GM12878 (cell line): ENCODE measurements at regions not wholly inside any gene's neighbourhood (a gene's known extent, or its start where the extent isn't known, plus 50 kb on each side); places are given as distances from the start of the nearest gene placed in this dataset.

ENCODE experiments used
- HDAC2 ChIP-seq: fragments of 200-600 bp; sonication (generic); IDR thresholded peaks from 2 replicates; pipeline ENCODE4 v1.6.1; 2017
- KAT2A ChIP-seq: conservative IDR thresholded peaks from 2 replicates; pipeline ENCODE4 v1.6.1; 2011; ENCODE audit warnings: low read depth, low read length; ENCODE audit not compliant: control insufficient read depth
- MYC ChIP-seq: IDR thresholded peaks from 2 replicates; pipeline ENCODE4 v1.6.1; 2011; ENCODE audit warnings: mild to moderate bottlenecking, low read length, moderate library complexity, inconsistent platforms; ENCODE audit not compliant: insufficient read depth, insufficient replicate concordance, insufficient read length, severe bottlenecking
- RFX5 ChIP-seq: IDR thresholded peaks from 2 replicates; pipeline ENCODE4 v1.6.1; 2011; ENCODE audit warnings: low read depth, low read length, improper control_type of control experiment
- TARDBP ChIP-seq: IDR thresholded peaks from 2 replicates; pipeline ENCODE4 v1.6.1; 2016; ENCODE audit warnings: borderline replicate concordance
- TF ChIP-seq, protein P1 (sequence below), 3 experiments: IDR thresholded peaks in 2 of 3; conservative IDR thresholded peaks in 1 of 3; 2 replicates each; pipeline ENCODE4 v1.5.1; 2011; ENCODE audit warnings: low read depth in 3 of 3, low read length in 3 of 3, mild to moderate bottlenecking in 3 of 3, control low read depth in 2 of 3, moderate library complexity in 2 of 3, inconsistent platforms in 1 of 3, mixed read lengths in 1 of 3; ENCODE audit not compliant: control insufficient read depth in 2 of 3, insufficient read depth in 1 of 3; ENCODE audit errors: extremely low read depth in 1 of 3
- TF ChIP-seq, protein P2 (sequence below): IDR thresholded peaks from 2 replicates; pipeline ENCODE4 v1.6.1; 2011; ENCODE audit warnings: mild to moderate bottlenecking, low read depth, low read length, moderate library complexity; ENCODE audit not compliant: insufficient replicate concordance

DNA sequence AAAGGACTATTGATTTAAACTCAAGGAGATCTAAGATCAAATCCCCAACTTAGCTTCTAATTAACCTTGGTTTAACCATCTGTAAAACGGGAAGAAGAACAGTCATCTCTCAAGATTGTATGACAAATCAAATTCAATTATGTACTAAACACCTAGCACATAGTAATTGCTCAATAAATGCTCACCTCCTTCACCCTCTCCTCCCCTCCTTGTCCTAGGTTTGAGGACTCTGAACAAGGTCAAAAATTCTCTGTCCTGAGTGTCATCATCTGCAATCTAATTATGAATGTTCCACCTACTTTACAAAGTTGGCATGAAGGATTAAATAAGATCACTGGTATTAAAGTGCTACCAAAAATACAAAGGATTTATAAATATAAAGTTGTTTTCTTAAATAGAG is 320.1 kb upstream of the PPARGC1A start:
- TF ChIP-seq, protein P1, sequence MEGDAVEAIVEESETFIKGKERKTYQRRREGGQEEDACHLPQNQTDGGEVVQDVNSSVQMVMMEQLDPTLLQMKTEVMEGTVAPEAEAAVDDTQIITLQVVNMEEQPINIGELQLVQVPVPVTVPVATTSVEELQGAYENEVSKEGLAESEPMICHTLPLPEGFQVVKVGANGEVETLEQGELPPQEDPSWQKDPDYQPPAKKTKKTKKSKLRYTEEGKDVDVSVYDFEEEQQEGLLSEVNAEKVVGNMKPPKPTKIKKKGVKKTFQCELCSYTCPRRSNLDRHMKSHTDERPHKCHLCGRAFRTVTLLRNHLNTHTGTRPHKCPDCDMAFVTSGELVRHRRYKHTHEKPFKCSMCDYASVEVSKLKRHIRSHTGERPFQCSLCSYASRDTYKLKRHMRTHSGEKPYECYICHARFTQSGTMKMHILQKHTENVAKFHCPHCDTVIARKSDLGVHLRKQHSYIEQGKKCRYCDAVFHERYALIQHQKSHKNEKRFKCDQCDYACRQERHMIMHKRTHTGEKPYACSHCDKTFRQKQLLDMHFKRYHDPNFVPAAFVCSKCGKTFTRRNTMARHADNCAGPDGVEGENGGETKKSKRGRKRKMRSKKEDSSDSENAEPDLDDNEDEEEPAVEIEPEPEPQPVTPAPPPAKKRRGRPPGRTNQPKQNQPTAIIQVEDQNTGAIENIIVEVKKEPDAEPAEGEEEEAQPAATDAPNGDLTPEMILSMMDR (IDR thresholded peaks at IDR 0.05 in 2 of 3, conservative IDR thresholded peaks at IDR 0.05 in 1 of 3; ENCODE audit: control insufficient read depth in 2 of 3, extremely low read depth in 1 of 3, insufficient read depth in 1 of 3, low read depth in 3 of 3, low read length in 3 of 3): no peak
- TF ChIP-seq RFX5 (no peak), MYC (no peak), TARDBP (no peak), KAT2A (no peak), HDAC2 (no peak)
- TF ChIP-seq, protein P2, sequence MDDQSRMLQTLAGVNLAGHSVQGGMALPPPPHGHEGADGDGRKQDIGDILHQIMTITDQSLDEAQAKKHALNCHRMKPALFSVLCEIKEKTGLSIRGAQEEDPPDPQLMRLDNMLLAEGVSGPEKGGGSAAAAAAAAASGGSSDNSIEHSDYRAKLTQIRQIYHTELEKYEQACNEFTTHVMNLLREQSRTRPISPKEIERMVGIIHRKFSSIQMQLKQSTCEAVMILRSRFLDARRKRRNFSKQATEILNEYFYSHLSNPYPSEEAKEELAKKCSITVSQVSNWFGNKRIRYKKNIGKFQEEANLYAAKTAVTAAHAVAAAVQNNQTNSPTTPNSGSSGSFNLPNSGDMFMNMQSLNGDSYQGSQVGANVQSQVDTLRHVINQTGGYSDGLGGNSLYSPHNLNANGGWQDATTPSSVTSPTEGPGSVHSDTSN: no peak
